ENCODE measurements at regions not wholly inside any gene's neighbourhood (a gene's known extent, or its start where the extent isn't known, plus 50 kb on each side); places are given as distances from the start of the nearest gene placed in this dataset.

- TF ChIP-seq CTCF (conservative IDR thresholded peaks at IDR 0.05) (no peak), ZFX (IDR thresholded peaks at IDR 0.05) (no peak)
Observed at GRCh38 chr2:65598264-65598663, 165.9 kb upstream of the SPRED2 start.

Measured in C4-2B (cell line).